DND-41 (cell line): ENCODE measurements at regions not wholly inside any gene's neighbourhood (a gene's known extent, or its start where the extent isn't known, plus 50 kb on each side); places are given as distances from the start of the nearest gene placed in this dataset.

Source experiments
- CTCF ChIP-seq: IDR thresholded peaks from 2 replicates; pipeline ENCODE4 v1.5.1; 2012; ENCODE audit warnings: borderline replicate concordance, low read length, moderate library complexity, mild to moderate bottlenecking; ENCODE audit not compliant: poor library complexity, severe bottlenecking; ENCODE audit errors: extremely low read depth
- EZH2 ChIP-seq: IDR thresholded peaks from 3 replicates; pipeline ENCODE4 v1.6.1; 2012; ENCODE audit warnings: borderline replicate concordance, low read depth, mild to moderate bottlenecking, moderate library complexity, low read length, inconsistent platforms; ENCODE audit not compliant: severe bottlenecking

- no peak for TF ChIP-seq CTCF
- TF ChIP-seq EZH2: no peak
Measured at GRCh38 chrX:22429704-22430103, 157.0 kb downstream of the CBLL2 start.
